ENCODE measurements at regions not wholly inside any gene's neighbourhood (a gene's known extent, or its start where the extent isn't known, plus 50 kb on each side); places are given as distances from the start of the nearest gene placed in this dataset.

- no peak for TF ChIP-seq CTCF (IDR thresholded peaks at IDR 0.05; ENCODE audit: poor library complexity)
- TF ChIP-seq EZH2 (IDR thresholded peaks at IDR 0.05; ENCODE audit: borderline replicate concordance): no peak
- TF ChIP-seq EZH2phosphoT487 (IDR thresholded peaks at IDR 0.05; ENCODE audit: low read depth, severe bottlenecking, unreplicated experiment): no peak
Observed at GRCh38 chr11:112499881-112500204, 239.2 kb upstream of the PLET1 start.

Measured in hepatocyte (in vitro differentiated cells).